GM18498 (cell line): ENCODE measurements at regions not wholly inside any gene's neighbourhood (a gene's known extent, or its start where the extent isn't known, plus 50 kb on each side); places are given as distances from the start of the nearest gene placed in this dataset.
A peak's percentile ranks its signal among the peaks of the same experiment; 100 is the strongest.
"Not testable (repeated sequence)": the region's sequence is repeated elsewhere in the genome, so short reads cannot be mapped to it uniquely, and the experiment has no call there.

Experiments
- ATAC-seq: cut with Tn5 transposase; IDR thresholded peaks from one replicate; pipeline ENCODE4 v1.9.1; 2021; ENCODE audit warnings: mild to moderate bottlenecking, moderate library complexity; ENCODE audit not compliant: unreplicated experiment

- no peak for ATAC-seq
Measured at GRCh38 chr2:175282886-175283285, 101.4 kb upstream of the ATP5MC3 start.

- peak; percentile 76 for ATAC-seq
Measured at GRCh38 chr2:175282300-175282699, 100.8 kb upstream of the ATP5MC3 start.

- no peak for ATAC-seq
Measured at GRCh38 chr2:175277772-175278171, 96.3 kb upstream of the ATP5MC3 start.

- ATAC-seq = no peak
Measured at GRCh38 chr2:175275539-175275938, 94.0 kb upstream of the ATP5MC3 start.

GRCh38 chr2:175259164-175259563 is 77.7 kb upstream of the ATP5MC3 start:
- no peak for ATAC-seq

GRCh38 chr2:175256806-175257585 is 75.5 kb upstream of the ATP5MC3 start:
- ATAC-seq = no peak

- ATAC-seq = not testable (repeated sequence)
Measured at GRCh38 chr2:175256391-175256790, 74.9 kb upstream of the ATP5MC3 start.

GRCh38 chr2:175253871-175254270 is 72.4 kb upstream of the ATP5MC3 start:
- ATAC-seq = no peak

GRCh38 chr2:175251425-175252041 is 70.0 kb upstream of the ATP5MC3 start:
- ATAC-seq = no peak

GRCh38 chr2:175247159-175247558 is 65.6 kb upstream of the ATP5MC3 start:
- ATAC-seq = no peak

GRCh38 chr2:175244697-175245096 is 63.2 kb upstream of the ATP5MC3 start:
- no peak for ATAC-seq

GRCh38 chr2:175241691-175242090 is 60.2 kb upstream of the ATP5MC3 start:
- ATAC-seq = no peak

GRCh38 chr2:175240033-175240432 is 58.5 kb upstream of the ATP5MC3 start:
- ATAC-seq = not testable (repeated sequence)

- no peak for ATAC-seq
Measured at GRCh38 chr2:175236930-175237329, 55.4 kb upstream of the ATP5MC3 start.

GRCh38 chr2:175234650-175235049 is 53.1 kb upstream of the ATP5MC3 start:
- ATAC-seq = peak; percentile 67

GRCh38 chr2:175234153-175234552 is 52.6 kb upstream of the ATP5MC3 start:
- ATAC-seq = no peak

GRCh38 chr2:175233135-175233719 is 51.7 kb upstream of the ATP5MC3 start:
- no peak for ATAC-seq
